Ovary (tissue), 7 donors: ENCODE measurements at regions not wholly inside any gene's neighbourhood (a gene's known extent, or its start where the extent isn't known, plus 50 kb on each side); places are given as distances from the start of the nearest gene placed in this dataset.
"Not testable (repeated sequence)": the region's sequence is repeated elsewhere in the genome, so short reads cannot be mapped to it uniquely, and the experiment has no call there.

ENCODE experiments used
- DNase-seq, 5 donors: peaks; one replicate each; pipeline ENCODE4 v3.0.0-alpha.2; 2019 to 2020
- H3K27ac ChIP-seq, 2 donors: fragments of 200-600 bp; one replicate each; pipeline versions ENCODE4 v1.5.1 to v1.8.0; 2019 to 2022
- H3K27me3 ChIP-seq: fragments of 200-600 bp; one replicate; pipeline ENCODE4 v1.8.0; 2022
- H3K36me3 ChIP-seq: fragments of 200-600 bp; sonication (generic); one replicate; pipeline ENCODE4 v1.5.1; 2019
- H3K4me1 ChIP-seq: one replicate; pipeline ENCODE4 v1.8.1; 2013; ENCODE audit warnings: mild to moderate bottlenecking, moderate library complexity; ENCODE audit not compliant: insufficient read depth
- H3K4me3 ChIP-seq: fragments of 200-600 bp; sonication (generic); one replicate; pipeline ENCODE4 v1.5.1; 2017
- H3K9me3 ChIP-seq, 2 donors: fragments of 200-600 bp in 1 of 2; sonication (generic) in 1 of 2; one replicate each; pipeline versions ENCODE4 v1.5.1 to v1.8.1; 2013 to 2019; ENCODE audit warnings: mild to moderate bottlenecking in 1 of 2, moderate library complexity in 1 of 2
- EP300 ChIP-seq: sonication (generic); formaldehyde crosslinking; IDR thresholded peaks from one replicate; pipeline ENCODE4 v1.6.1; 2017; ENCODE audit warnings: antibody characterized with exemption
- POLR2A ChIP-seq: fragments of 450-650 bp; IDR thresholded peaks from one replicate; pipeline ENCODE4 v1.6.1; 2017; ENCODE audit warnings: antibody characterized with exemption, mild to moderate bottlenecking, moderate library complexity
- WGBS, 3 donors: extraction: QIAGEN DNeasy Blood & Tissue Kit in 1 of 3; methylation state at CpG; one replicate each; pipeline versions ENCODE4 v1.1.5 to v1.1.7; 2013 to 2017; 5-methylcytosine and 5-hydroxymethylcytosine counted together
- intact Hi-C, 4 donors: fragments of 100-400 bp; cut with DNase I; formaldehyde crosslinking; loops; one replicate each; pipeline versions ENCODE4 v1.11.0 to v1.15.1; 2022 to 2023
- TF ChIP-seq, protein P1 (sequence below), 3 donors: fragments of 450-650 bp in 2 of 3; fragments of 200-600 bp in 1 of 3; IDR thresholded peaks; one replicate each; pipeline versions ENCODE4 v1.5.1 to v1.8.0; 2016 to 2022; ENCODE audit warnings: antibody characterized with exemption in 3 of 3, mild to moderate bottlenecking in 1 of 3
- donor health status: DM: no; HTN: no; CAD: no; lungs with moderate emphysema.
- donor health status: DM: no; HTN: no; CAD: no.
- donor health status: Bipolar disorder and iron deficiency.
- donor health status: DM: no; HTN: no; CAD: no.
- donor health status: DM: yes; HTN: yes; CAD: no.

DNA sequence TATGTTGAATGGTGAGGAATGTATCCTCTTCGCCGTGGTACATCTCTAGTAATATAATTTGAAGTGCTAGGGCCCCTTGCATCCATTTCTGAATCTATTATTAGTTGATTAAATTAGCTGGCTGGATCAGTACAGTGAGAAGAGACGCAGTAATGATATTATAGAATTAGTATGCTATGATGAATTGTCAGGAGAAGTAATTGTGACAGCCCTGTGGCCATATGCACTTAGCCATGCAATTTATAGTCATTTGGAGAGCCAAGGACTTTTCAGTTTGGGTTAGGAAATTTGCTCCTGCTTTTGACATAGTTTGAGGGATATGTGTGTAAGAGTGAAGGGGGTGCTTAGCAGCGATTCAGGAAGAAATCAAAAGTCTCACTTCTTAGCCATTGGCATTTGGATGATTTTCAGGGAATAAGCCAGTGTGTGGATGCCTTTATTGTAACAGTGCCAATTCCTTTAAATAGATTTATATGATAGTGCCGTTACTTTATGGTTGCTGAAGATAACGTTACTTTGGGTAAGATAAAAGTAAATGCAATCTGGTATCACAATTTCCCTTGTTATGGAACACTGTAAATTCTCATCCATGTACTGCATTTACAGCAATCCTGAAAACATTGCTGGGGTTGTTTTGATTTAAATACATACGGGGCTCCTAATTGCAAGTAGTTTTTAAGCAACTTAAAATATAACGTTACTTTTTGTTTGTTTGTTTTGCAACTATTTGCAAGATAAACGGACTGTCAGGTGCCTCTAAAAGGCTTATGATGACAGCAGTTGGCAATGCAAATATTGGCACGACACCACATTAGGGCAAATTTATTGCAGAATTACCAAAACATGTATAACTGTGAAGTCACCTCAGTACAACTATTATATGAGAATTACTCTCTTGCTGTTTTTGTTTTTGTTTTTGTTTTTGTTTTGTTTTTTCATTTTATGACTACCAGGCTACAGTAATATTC, 875.4 kb upstream of the WWC1 start:
- H3K4me3 ChIP-seq, result no peak overlapping the region
- H3K27ac ChIP-seq, result no peak overlapping the region
- H3K36me3 ChIP-seq, result no peaks in the 10 kb centered on the region
- no peaks in the 10 kb centered on the region for H3K27me3 ChIP-seq
- no peaks in the 10 kb centered on the region for H3K4me1 ChIP-seq
- intact Hi-C loops, result no loop called here
- TF ChIP-seq, protein P1, sequence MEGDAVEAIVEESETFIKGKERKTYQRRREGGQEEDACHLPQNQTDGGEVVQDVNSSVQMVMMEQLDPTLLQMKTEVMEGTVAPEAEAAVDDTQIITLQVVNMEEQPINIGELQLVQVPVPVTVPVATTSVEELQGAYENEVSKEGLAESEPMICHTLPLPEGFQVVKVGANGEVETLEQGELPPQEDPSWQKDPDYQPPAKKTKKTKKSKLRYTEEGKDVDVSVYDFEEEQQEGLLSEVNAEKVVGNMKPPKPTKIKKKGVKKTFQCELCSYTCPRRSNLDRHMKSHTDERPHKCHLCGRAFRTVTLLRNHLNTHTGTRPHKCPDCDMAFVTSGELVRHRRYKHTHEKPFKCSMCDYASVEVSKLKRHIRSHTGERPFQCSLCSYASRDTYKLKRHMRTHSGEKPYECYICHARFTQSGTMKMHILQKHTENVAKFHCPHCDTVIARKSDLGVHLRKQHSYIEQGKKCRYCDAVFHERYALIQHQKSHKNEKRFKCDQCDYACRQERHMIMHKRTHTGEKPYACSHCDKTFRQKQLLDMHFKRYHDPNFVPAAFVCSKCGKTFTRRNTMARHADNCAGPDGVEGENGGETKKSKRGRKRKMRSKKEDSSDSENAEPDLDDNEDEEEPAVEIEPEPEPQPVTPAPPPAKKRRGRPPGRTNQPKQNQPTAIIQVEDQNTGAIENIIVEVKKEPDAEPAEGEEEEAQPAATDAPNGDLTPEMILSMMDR (IDR thresholded peaks at IDR 0.05), result no peak
- TF ChIP-seq EP300 (no peak), POLR2A (no peak)
- WGBS, 3 donors, result 45 to 51% (median 48%) methylated on average over 10 of the region's 10 CpGs
- no peaks in the 10 kb centered on the region for H3K9me3 ChIP-seq
- DNase-seq, result no peak

GRCh38 chr5:167417662-167418061, 873.8 kb upstream of the WWC1 start:
- no peaks in the 10 kb centered on the region for H3K27me3 ChIP-seq
- H3K27ac ChIP-seq, result no peak overlapping the region
- no peak overlapping the region for H3K4me3 ChIP-seq
- TF ChIP-seq EP300, result no peak
- no peak for TF ChIP-seq POLR2A
- TF ChIP-seq, protein P1 (IDR thresholded peaks at IDR 0.05), result no peak
- WGBS, 3 donors, result 81 to 88% (median 83%) methylated on average over 4 of the region's 4 CpGs
- H3K36me3 ChIP-seq, result no peaks in the 10 kb centered on the region
- intact Hi-C loops, result loop anchor here in 1 of 4 donors (1.0 kb wide), 1 partner anchor 28 kb away; no protein-coding TSS in a partner anchor
- H3K4me1 ChIP-seq, result no peaks in the 10 kb centered on the region
- H3K9me3 ChIP-seq, result no peaks in the 10 kb centered on the region
- DNase-seq, result no peak

DNA sequence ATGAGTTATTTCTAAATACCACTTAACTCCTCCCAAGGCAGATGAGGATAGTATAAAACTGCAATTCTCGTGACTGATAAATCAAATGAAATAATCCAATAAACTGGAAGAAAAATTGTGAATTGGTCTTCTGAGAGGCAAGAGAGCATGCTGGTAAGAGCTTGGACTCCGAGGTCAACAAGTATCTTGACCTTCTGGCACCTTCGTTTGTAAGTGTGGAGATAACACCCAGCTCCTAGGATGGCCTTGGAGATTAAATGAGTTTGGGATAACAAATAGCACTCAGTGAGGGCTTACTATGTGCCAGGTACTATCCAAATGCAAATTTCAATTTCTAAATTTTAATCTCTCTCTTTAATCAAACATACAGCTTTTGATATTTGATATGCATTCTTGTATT, 866.3 kb upstream of the WWC1 start:
- 49 to 58% (median 54%) methylated on average over 3 of the region's 3 CpGs for WGBS, 3 donors
- Histone ChIP-seq H3K9me3 (no peaks in the 10 kb centered on the region), H3K27me3 (no peaks in the 10 kb centered on the region), H3K36me3 (no peaks in the 10 kb centered on the region), H3K4me1 (no peaks in the 10 kb centered on the region), H3K4me3 (no peak overlapping the region), H3K27ac (no peak overlapping the region)
- no peak for TF ChIP-seq EP300
- TF ChIP-seq POLR2A, result no peak
- TF ChIP-seq, protein P1 (IDR thresholded peaks at IDR 0.05), result no peak
- intact Hi-C loops, result no loop called here
- DNase-seq, result no peak

GRCh38 chr5:167426501-167426900, 864.9 kb upstream of the WWC1 start:
- Histone ChIP-seq H3K36me3 (no peaks in the 10 kb centered on the region), H3K27ac (no peak overlapping the region), H3K4me3 (no peak overlapping the region), H3K4me1 (no peaks in the 10 kb centered on the region), H3K27me3 (no peaks in the 10 kb centered on the region), H3K9me3 (no peaks in the 10 kb centered on the region)
- DNase-seq, result no peak
- no peak for TF ChIP-seq EP300
- intact Hi-C loops, result no loop called here
- 70 to 81% (median 75%) methylated on average over 3 of the region's 3 CpGs for WGBS, 3 donors

DNA sequence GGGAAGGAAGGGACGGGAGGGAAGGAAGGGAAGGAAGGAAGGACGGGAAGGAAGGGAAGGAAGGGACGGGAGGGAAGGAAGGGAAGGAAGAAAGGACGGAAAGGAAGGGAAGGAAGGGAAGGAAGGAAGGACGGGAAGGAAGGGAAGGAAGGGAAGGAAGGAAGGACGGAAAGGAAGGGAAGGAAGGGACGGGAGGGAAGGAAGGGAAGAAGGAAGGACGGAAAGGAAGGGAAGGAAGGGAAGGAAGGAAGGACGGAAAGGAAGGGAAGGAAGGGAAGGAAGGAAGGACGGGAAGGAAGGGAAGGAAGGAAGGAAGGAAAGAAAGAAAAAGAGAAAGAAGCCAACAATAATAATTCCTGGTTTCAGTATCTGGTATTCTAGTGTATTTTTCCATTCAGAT, 863.8 kb upstream of the WWC1 start:
- H3K36me3 ChIP-seq, DNase-seq, H3K4me3 ChIP-seq, intact Hi-C loops, H3K27me3 ChIP-seq, H3K27ac ChIP-seq, H3K4me1 ChIP-seq, H3K9me3 ChIP-seq: not testable (repeated sequence)
- WGBS, 3 donors, result 91 to 97% (median 91%) methylated on average over 10 of the region's 10 CpGs
